ENCODE measurements at regions not wholly inside any gene's neighbourhood (a gene's known extent, or its start where the extent isn't known, plus 50 kb on each side); places are given as distances from the start of the nearest gene placed in this dataset.
"Not testable (repeated sequence)": the region's sequence is repeated elsewhere in the genome, so short reads cannot be mapped to it uniquely, and the experiment has no call there.

- no peak for DNase-seq
These were observed 492.0 kb upstream of the SALL3 start for GRCh38 chr18:78487649-78488048.

- DNase-seq, result no peak
These were observed 487.4 kb upstream of the SALL3 start for GRCh38 chr18:78492064-78492812.

- no peak for DNase-seq
These were observed 486.7 kb upstream of the SALL3 start for GRCh38 chr18:78492813-78493371.

GRCh38 chr18:78493490-78493889, 486.1 kb upstream of the SALL3 start:
- DNase-seq, result not testable (repeated sequence)

- DNase-seq, result no peak
These were observed 485.2 kb upstream of the SALL3 start for GRCh38 chr18:78494204-78495085.

GRCh38 chr18:78495550-78495949, 484.1 kb upstream of the SALL3 start:
- DNase-seq, result no peak

GRCh38 chr18:78496079-78496478, 483.5 kb upstream of the SALL3 start:
- DNase-seq, result no peak

- DNase-seq, result no peak
These were observed 482.0 kb upstream of the SALL3 start for GRCh38 chr18:78497641-78498040.

- no peak for DNase-seq
These were observed 480.0 kb upstream of the SALL3 start for GRCh38 chr18:78499586-78499985.

- no peak for DNase-seq
These were observed 478.4 kb upstream of the SALL3 start for GRCh38 chr18:78501251-78501650.

GRCh38 chr18:78503129-78503528, 476.5 kb upstream of the SALL3 start:
- DNase-seq, result no peak

- DNase-seq, result no peak
These were observed 473.7 kb upstream of the SALL3 start for GRCh38 chr18:78505851-78506461.

- no peak for DNase-seq
These were observed 472.4 kb upstream of the SALL3 start for GRCh38 chr18:78507217-78507616.

GRCh38 chr18:78508228-78508824, 471.3 kb upstream of the SALL3 start:
- DNase-seq, result not testable (repeated sequence)

- DNase-seq, result no peak
These were observed 469.5 kb upstream of the SALL3 start for GRCh38 chr18:78510091-78510490.

GRCh38 chr18:78510636-78511035, 469.0 kb upstream of the SALL3 start:
- DNase-seq, result no peak

GRCh38 chr18:78511666-78512601, 467.7 kb upstream of the SALL3 start:
- no peak for DNase-seq

GRCh38 chr18:78514910-78515670, 464.5 kb upstream of the SALL3 start:
- no peak for DNase-seq

GRCh38 chr18:78517328-78517727, 462.3 kb upstream of the SALL3 start:
- DNase-seq, result no peak

- no peak for DNase-seq
These were observed 461.6 kb upstream of the SALL3 start for GRCh38 chr18:78517973-78518372.

- DNase-seq, result no peak
These were observed 460.8 kb upstream of the SALL3 start for GRCh38 chr18:78518805-78519204.
